Esophagus muscularis mucosa (tissue), 4 donors: ENCODE measurements at regions not wholly inside any gene's neighbourhood (a gene's known extent, or its start where the extent isn't known, plus 50 kb on each side); places are given as distances from the start of the nearest gene placed in this dataset.

Source experiments
- CTCF ChIP-seq, 3 experiments: fragments of 200-600 bp in 2 of 3; fragments of 450-650 bp in 1 of 3; sonication (generic) in 2 of 3; IDR thresholded peaks; one replicate each; pipeline ENCODE4 v1.5.1; 2017 to 2019; ENCODE audit warnings: antibody characterized with exemption in 3 of 3, mild to moderate bottlenecking in 2 of 3, moderate library complexity in 1 of 3
- EP300 ChIP-seq: sonication (generic); formaldehyde crosslinking; IDR thresholded peaks from one replicate; pipeline ENCODE4 v1.6.1; 2017; ENCODE audit warnings: antibody characterized with exemption
- POLR2A ChIP-seq: fragments of 450-650 bp; IDR thresholded peaks from one replicate; pipeline ENCODE4 v1.6.1; 2017; ENCODE audit warnings: antibody characterized with exemption, moderate library complexity, mild to moderate bottlenecking, low read depth
- POLR2AphosphoS5 ChIP-seq, 2 donors: sonication (generic); formaldehyde crosslinking; IDR thresholded peaks; one replicate each; pipeline ENCODE4 v1.6.1; 2017; ENCODE audit warnings: antibody characterized with exemption in 2 of 2

- TF ChIP-seq CTCF (IDR thresholded peaks at IDR 0.05): no peak
- no peak for TF ChIP-seq POLR2A
- no peak for TF ChIP-seq EP300
- TF ChIP-seq POLR2AphosphoS5 (IDR thresholded peaks at IDR 0.05): no peak
Observed at GRCh38 chr2:221673248-221673647, 101.1 kb upstream of the EPHA4 start.
